Testis (tissue), 2 donors: ENCODE measurements at regions not wholly inside any gene's neighbourhood (a gene's known extent, or its start where the extent isn't known, plus 50 kb on each side); places are given as distances from the start of the nearest gene placed in this dataset.
"Not testable (repeated sequence)": the region's sequence is repeated elsewhere in the genome, so short reads cannot be mapped to it uniquely, and the experiment has no call there.

Experiments
- POLR2A ChIP-seq: fragments of 450-650 bp; IDR thresholded peaks from one replicate; pipeline ENCODE4 v1.6.1; 2017; ENCODE audit warnings: antibody characterized with exemption, mild to moderate bottlenecking, moderate library complexity
- TF ChIP-seq, protein P1 (sequence below), 3 experiments: fragments of 450-650 bp in 2 of 3; fragments of 200-600 bp in 1 of 3; sonication (generic) in 1 of 3; IDR thresholded peaks; one replicate each; pipeline ENCODE4 v1.5.1; 2016 to 2019; ENCODE audit warnings: antibody characterized with exemption in 3 of 3, mild to moderate bottlenecking in 2 of 3, moderate library complexity in 1 of 3

- TF ChIP-seq, protein P1, sequence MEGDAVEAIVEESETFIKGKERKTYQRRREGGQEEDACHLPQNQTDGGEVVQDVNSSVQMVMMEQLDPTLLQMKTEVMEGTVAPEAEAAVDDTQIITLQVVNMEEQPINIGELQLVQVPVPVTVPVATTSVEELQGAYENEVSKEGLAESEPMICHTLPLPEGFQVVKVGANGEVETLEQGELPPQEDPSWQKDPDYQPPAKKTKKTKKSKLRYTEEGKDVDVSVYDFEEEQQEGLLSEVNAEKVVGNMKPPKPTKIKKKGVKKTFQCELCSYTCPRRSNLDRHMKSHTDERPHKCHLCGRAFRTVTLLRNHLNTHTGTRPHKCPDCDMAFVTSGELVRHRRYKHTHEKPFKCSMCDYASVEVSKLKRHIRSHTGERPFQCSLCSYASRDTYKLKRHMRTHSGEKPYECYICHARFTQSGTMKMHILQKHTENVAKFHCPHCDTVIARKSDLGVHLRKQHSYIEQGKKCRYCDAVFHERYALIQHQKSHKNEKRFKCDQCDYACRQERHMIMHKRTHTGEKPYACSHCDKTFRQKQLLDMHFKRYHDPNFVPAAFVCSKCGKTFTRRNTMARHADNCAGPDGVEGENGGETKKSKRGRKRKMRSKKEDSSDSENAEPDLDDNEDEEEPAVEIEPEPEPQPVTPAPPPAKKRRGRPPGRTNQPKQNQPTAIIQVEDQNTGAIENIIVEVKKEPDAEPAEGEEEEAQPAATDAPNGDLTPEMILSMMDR (IDR thresholded peaks at IDR 0.05) = not testable (repeated sequence)
- TF ChIP-seq POLR2A = not testable (repeated sequence)
These were observed 424.7 kb upstream of the DDI1 start for GRCh38 chr11:103611526-103612260.
